HepG2 (cell line): ENCODE measurements at regions not wholly inside any gene's neighbourhood (a gene's known extent, or its start where the extent isn't known, plus 50 kb on each side); places are given as distances from the start of the nearest gene placed in this dataset.

Source experiments
- FOXA3 ChIP-seq: IDR thresholded peaks from 2 replicates; pipeline ENCODE4 v1.6.1; 2016; ENCODE audit warnings: missing genetic modification reagents, missing compliant biosample characterization
- HDAC6 ChIP-seq: fragments of 200-600 bp; sonication (generic); IDR thresholded peaks from 2 replicates; pipeline ENCODE4 v1.7.0; 2017; ENCODE audit warnings: mild to moderate bottlenecking, antibody characterized with exemption, low read length, low read depth
- ISL2 ChIP-seq: sonication (generic); formaldehyde crosslinking; IDR thresholded peaks from 2 replicates; pipeline ENCODE4 v1.5.0; 2020; ENCODE audit warnings: missing genetic modification reagents
- NCOR1 ChIP-seq: fragments of 200-600 bp; sonication (generic); IDR thresholded peaks from 2 replicates; pipeline ENCODE4 v1.7.0; 2017; ENCODE audit warnings: antibody characterized with exemption, low read length, borderline replicate concordance
- NR2F1 ChIP-seq, 2 experiments: fragments of 450-650 bp in 1 of 2; formaldehyde crosslinking in 1 of 2; IDR thresholded peaks; 2 replicates each; pipeline versions ENCODE4 v1.5.0 to v1.6.1; 2016 to 2020; ENCODE audit warnings: mild to moderate bottlenecking in 1 of 2, missing compliant biosample characterization in 1 of 2, missing genetic modification reagents in 1 of 2, moderate library complexity in 1 of 2
- ONECUT2 ChIP-seq: sonication (generic); formaldehyde crosslinking; IDR thresholded peaks from 2 replicates; pipeline ENCODE4 v1.4.0; 2020; ENCODE audit warnings: missing genetic modification reagents
- RXRB ChIP-seq: IDR thresholded peaks from 2 replicates; pipeline ENCODE4 v1.6.1; 2016; ENCODE audit warnings: borderline replicate concordance, missing genetic modification reagents, missing compliant biosample characterization
- SIN3B ChIP-seq: fragments of 150-350 bp; IDR thresholded peaks from 2 replicates; pipeline ENCODE4 v1.6.1; 2014; ENCODE audit warnings: low read length
- SOX6 ChIP-seq, 2 experiments: fragments of 450-650 bp in 1 of 2; sonication (generic) in 1 of 2; formaldehyde crosslinking in 1 of 2; IDR thresholded peaks; 2 replicates each; pipeline versions ENCODE4 v1.4.0 to v1.6.1; 2017 to 2020; ENCODE audit warnings: antibody characterized with exemption in 1 of 2, mild to moderate bottlenecking in 1 of 2, missing genetic modification reagents in 1 of 2
- ZBTB21 ChIP-seq: sonication (generic); formaldehyde crosslinking; IDR thresholded peaks from 2 replicates; pipeline ENCODE4 v1.4.0; 2020; ENCODE audit warnings: missing genetic modification reagents
- ZNF331 ChIP-seq: sonication (generic); formaldehyde crosslinking; IDR thresholded peaks from 2 replicates; pipeline ENCODE4 v1.4.0; 2020; ENCODE audit warnings: missing genetic modification reagents
- TF ChIP-seq, protein P1 (sequence below): sonication (generic); formaldehyde crosslinking; IDR thresholded peaks from 2 replicates; pipeline ENCODE4 v1.4.0; 2020; ENCODE audit warnings: missing genetic modification reagents
- TF ChIP-seq, protein P2 (sequence below): IDR thresholded peaks from 2 replicates; pipeline ENCODE4 v1.6.1; 2016; ENCODE audit warnings: control low read depth
- TF ChIP-seq, protein P3 (sequence below): sonication (generic); formaldehyde crosslinking; conservative IDR thresholded peaks from 2 replicates; pipeline ENCODE4 v1.4.0; 2020; ENCODE audit warnings: mild to moderate bottlenecking, missing genetic modification reagents, moderate library complexity
- TF ChIP-seq, protein P4 (sequence below): sonication (generic); formaldehyde crosslinking; IDR thresholded peaks from 2 replicates; pipeline ENCODE4 v1.5.1; 2020; ENCODE audit warnings: mild to moderate bottlenecking, missing genetic modification reagents, borderline replicate concordance

DNA sequence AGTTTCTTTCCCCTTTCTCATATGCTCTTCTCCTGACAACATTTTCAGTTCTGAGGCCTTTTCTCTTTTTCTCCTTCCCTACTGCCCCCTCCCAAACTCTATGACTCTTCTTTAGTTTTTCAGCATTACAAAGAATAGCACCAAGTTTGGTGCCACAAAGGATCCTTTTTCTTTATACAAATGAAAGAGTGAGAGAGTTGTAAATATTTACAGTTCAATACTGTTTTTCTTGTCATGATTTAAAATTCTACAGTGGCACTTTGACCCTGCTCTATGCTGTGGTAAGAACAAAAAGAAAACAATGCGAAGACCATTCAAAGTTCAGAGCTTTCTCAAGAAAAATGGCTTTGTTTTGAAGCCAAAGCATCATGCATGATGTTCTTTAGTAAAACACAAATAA lies 667.9 kb upstream of the SGO1 start (continued):
- TF ChIP-seq, protein P1, sequence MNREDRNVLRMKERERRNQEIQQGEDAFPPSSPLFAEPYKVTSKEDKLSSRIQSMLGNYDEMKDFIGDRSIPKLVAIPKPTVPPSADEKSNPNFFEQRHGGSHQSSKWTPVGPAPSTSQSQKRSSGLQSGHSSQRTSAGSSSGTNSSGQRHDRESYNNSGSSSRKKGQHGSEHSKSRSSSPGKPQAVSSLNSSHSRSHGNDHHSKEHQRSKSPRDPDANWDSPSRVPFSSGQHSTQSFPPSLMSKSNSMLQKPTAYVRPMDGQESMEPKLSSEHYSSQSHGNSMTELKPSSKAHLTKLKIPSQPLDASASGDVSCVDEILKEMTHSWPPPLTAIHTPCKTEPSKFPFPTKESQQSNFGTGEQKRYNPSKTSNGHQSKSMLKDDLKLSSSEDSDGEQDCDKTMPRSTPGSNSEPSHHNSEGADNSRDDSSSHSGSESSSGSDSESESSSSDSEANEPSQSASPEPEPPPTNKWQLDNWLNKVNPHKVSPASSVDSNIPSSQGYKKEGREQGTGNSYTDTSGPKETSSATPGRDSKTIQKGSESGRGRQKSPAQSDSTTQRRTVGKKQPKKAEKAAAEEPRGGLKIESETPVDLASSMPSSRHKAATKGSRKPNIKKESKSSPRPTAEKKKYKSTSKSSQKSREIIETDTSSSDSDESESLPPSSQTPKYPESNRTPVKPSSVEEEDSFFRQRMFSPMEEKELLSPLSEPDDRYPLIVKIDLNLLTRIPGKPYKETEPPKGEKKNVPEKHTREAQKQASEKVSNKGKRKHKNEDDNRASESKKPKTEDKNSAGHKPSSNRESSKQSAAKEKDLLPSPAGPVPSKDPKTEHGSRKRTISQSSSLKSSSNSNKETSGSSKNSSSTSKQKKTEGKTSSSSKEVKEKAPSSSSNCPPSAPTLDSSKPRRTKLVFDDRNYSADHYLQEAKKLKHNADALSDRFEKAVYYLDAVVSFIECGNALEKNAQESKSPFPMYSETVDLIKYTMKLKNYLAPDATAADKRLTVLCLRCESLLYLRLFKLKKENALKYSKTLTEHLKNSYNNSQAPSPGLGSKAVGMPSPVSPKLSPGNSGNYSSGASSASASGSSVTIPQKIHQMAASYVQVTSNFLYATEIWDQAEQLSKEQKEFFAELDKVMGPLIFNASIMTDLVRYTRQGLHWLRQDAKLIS: no peak
- TF ChIP-seq ZBTB21 (CRISPR knock-in tag) (no peak), FOXA3 (CRISPR knock-in tag) (peak; percentile 49; the same call in 1 of the 2 replicates), HDAC6 (no peak), RXRB (CRISPR knock-in tag) (peak; percentile 43; the same call in 1 of the 2 replicates), SIN3B (no peak), SOX6 (IDR thresholded peaks at IDR 0.05) (no peak), SOX6 (CRISPR knock-in tag; IDR thresholded peaks at IDR 0.05) (peak; percentile 94), NR2F1 (CRISPR knock-in tag; IDR thresholded peaks at IDR 0.05) (peak in 1 of 2 experiments; percentile 35; a peak in 1 of 4 replicates), ZNF331 (CRISPR knock-in tag) (peak; percentile 11; the same call in 1 of the 2 replicates), ONECUT2 (CRISPR knock-in tag) (no peak), ISL2 (CRISPR knock-in tag) (peak; percentile 44; the same call in 1 of the 2 replicates), NCOR1 (peak; percentile 21; the same call in 1 of the 2 replicates)
- TF ChIP-seq, protein P2, sequence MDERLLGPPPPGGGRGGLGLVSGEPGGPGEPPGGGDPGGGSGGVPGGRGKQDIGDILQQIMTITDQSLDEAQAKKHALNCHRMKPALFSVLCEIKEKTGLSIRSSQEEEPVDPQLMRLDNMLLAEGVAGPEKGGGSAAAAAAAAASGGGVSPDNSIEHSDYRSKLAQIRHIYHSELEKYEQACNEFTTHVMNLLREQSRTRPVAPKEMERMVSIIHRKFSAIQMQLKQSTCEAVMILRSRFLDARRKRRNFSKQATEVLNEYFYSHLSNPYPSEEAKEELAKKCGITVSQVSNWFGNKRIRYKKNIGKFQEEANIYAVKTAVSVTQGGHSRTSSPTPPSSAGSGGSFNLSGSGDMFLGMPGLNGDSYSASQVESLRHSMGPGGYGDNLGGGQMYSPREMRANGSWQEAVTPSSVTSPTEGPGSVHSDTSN (CRISPR knock-in tag): no peak
- TF ChIP-seq, protein P3, sequence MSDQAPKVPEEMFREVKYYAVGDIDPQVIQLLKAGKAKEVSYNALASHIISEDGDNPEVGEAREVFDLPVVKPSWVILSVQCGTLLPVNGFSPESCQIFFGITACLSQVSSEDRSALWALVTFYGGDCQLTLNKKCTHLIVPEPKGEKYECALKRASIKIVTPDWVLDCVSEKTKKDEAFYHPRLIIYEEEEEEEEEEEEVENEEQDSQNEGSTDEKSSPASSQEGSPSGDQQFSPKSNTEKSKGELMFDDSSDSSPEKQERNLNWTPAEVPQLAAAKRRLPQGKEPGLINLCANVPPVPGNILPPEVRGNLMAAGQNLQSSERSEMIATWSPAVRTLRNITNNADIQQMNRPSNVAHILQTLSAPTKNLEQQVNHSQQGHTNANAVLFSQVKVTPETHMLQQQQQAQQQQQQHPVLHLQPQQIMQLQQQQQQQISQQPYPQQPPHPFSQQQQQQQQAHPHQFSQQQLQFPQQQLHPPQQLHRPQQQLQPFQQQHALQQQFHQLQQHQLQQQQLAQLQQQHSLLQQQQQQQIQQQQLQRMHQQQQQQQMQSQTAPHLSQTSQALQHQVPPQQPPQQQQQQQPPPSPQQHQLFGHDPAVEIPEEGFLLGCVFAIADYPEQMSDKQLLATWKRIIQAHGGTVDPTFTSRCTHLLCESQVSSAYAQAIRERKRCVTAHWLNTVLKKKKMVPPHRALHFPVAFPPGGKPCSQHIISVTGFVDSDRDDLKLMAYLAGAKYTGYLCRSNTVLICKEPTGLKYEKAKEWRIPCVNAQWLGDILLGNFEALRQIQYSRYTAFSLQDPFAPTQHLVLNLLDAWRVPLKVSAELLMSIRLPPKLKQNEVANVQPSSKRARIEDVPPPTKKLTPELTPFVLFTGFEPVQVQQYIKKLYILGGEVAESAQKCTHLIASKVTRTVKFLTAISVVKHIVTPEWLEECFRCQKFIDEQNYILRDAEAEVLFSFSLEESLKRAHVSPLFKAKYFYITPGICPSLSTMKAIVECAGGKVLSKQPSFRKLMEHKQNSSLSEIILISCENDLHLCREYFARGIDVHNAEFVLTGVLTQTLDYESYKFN (CRISPR knock-in tag): peak; percentile 84
- TF ChIP-seq, protein P4, sequence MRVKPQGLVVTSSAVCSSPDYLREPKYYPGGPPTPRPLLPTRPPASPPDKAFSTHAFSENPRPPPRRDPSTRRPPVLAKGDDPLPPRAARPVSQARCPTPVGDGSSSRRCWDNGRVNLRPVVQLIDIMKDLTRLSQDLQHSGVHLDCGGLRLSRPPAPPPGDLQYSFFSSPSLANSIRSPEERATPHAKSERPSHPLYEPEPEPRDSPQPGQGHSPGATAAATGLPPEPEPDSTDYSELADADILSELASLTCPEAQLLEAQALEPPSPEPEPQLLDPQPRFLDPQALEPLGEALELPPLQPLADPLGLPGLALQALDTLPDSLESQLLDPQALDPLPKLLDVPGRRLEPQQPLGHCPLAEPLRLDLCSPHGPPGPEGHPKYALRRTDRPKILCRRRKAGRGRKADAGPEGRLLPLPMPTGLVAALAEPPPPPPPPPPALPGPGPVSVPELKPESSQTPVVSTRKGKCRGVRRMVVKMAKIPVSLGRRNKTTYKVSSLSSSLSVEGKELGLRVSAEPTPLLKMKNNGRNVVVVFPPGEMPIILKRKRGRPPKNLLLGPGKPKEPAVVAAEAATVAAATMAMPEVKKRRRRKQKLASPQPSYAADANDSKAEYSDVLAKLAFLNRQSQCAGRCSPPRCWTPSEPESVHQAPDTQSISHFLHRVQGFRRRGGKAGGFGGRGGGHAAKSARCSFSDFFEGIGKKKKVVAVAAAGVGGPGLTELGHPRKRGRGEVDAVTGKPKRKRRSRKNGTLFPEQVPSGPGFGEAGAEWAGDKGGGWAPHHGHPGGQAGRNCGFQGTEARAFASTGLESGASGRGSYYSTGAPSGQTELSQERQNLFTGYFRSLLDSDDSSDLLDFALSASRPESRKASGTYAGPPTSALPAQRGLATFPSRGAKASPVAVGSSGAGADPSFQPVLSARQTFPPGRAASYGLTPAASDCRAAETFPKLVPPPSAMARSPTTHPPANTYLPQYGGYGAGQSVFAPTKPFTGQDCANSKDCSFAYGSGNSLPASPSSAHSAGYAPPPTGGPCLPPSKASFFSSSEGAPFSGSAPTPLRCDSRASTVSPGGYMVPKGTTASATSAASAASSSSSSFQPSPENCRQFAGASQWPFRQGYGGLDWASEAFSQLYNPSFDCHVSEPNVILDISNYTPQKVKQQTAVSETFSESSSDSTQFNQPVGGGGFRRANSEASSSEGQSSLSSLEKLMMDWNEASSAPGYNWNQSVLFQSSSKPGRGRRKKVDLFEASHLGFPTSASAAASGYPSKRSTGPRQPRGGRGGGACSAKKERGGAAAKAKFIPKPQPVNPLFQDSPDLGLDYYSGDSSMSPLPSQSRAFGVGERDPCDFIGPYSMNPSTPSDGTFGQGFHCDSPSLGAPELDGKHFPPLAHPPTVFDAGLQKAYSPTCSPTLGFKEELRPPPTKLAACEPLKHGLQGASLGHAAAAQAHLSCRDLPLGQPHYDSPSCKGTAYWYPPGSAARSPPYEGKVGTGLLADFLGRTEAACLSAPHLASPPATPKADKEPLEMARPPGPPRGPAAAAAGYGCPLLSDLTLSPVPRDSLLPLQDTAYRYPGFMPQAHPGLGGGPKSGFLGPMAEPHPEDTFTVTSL: peak; percentile 58; the same call in 1 of the 2 replicates
